Fibroblast of the aortic adventitia (primary cell): ENCODE measurements at regions not wholly inside any gene's neighbourhood (a gene's known extent, or its start where the extent isn't known, plus 50 kb on each side); places are given as distances from the start of the nearest gene placed in this dataset.
A peak's percentile ranks its signal among the peaks of the same experiment; 100 is the strongest.

ENCODE experiments used
- DNase-seq: peaks from one replicate; pipeline ENCODE4 v3.0.0-alpha.2; 2010; ENCODE audit warnings: low read depth
- H3K4me3 ChIP-seq: 2 replicates; pipeline ENCODE4 v1.5.1; 2011; ENCODE audit warnings: low read depth, mild to moderate bottlenecking, control low read depth, low read length, moderate library complexity
- CTCF ChIP-seq: IDR thresholded peaks from 2 replicates; pipeline ENCODE4 v1.5.1; 2011; ENCODE audit warnings: mild to moderate bottlenecking, low read length, control low read depth, inconsistent platforms; ENCODE audit not compliant: insufficient read depth

GRCh38 chr20:60213126-60213893, 255.1 kb downstream of the CDH26 start:
- TF ChIP-seq CTCF = no peak
- no peak for DNase-seq
- H3K4me3 ChIP-seq = no peak overlapping the region

GRCh38 chr20:60214901-60215815, 256.9 kb downstream of the CDH26 start:
- no peak overlapping the region for H3K4me3 ChIP-seq
- DNase-seq = no peak
- no peak for TF ChIP-seq CTCF

GRCh38 chr20:60215816-60216730, 257.9 kb downstream of the CDH26 start:
- DNase-seq = peak; percentile 6
- no peak for TF ChIP-seq CTCF
- H3K4me3 ChIP-seq = no peak overlapping the region

- TF ChIP-seq CTCF = no peak
- DNase-seq = no peak
- H3K4me3 ChIP-seq = no peak overlapping the region
Measured at GRCh38 chr20:60219231-60219630, 261.0 kb downstream of the CDH26 start.

- no peak for DNase-seq
- no peak overlapping the region for H3K4me3 ChIP-seq
- TF ChIP-seq CTCF = no peak
Measured at GRCh38 chr20:60219984-60220562, 261.9 kb downstream of the CDH26 start.

- DNase-seq = no peak
- TF ChIP-seq CTCF = no peak
- no peak overlapping the region for H3K4me3 ChIP-seq
Measured at GRCh38 chr20:60220706-60221105, 262.5 kb downstream of the CDH26 start.
